H54 (cell line): ENCODE measurements at regions not wholly inside any gene's neighbourhood (a gene's known extent, or its start where the extent isn't known, plus 50 kb on each side); places are given as distances from the start of the nearest gene placed in this dataset.

Experiments
- DNase-seq: peaks from one replicate; pipeline ENCODE4 v3.0.0; 2011; ENCODE audit warnings: low spot score, mixed read lengths; ENCODE audit not compliant: insufficient read length
- FAIRE-seq: peaks from 3 replicates; lab custom pipeline; 2011; peaks lifted over from hg19 to GRCh38; lab: Jason Lieb, UNC
- POLR2A ChIP-seq: IDR thresholded peaks from 2 replicates; pipeline ENCODE4 v1.6.1; 2011; ENCODE audit warnings: low read depth, mild to moderate bottlenecking, low read length

DNA sequence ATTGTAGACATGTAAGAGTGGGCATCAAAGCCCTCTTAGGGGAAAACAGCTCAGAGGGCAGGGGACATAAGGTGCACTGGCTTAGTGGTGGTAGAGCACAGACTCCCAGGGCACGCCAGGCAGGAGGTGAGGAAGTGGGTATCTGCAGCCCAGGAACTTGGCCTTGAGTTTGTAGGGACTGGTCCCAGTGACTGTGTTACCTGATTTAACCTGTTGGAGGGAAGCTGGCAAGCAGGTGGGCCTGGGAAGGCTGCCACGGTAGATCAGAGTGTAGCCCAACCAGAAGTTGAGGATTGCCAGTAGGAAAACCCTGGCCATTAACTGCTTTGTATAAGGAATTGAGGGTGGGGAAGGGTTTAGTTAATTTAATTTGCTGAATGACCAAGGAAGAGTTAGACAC is 417.5 kb upstream of the C2CD4B start:
- no peak for TF ChIP-seq POLR2A
- no peak for FAIRE-seq
- no peak for DNase-seq

GRCh38 chr15:62584301-62585235 is 419.5 kb upstream of the C2CD4B start:
- FAIRE-seq: no peak
- no peak for DNase-seq
- TF ChIP-seq POLR2A: no peak

- no peak for TF ChIP-seq POLR2A
- FAIRE-seq (no peak), DNase-seq (no peak)
Observed at GRCh38 chr15:62588938-62589670, 424.0 kb upstream of the C2CD4B start.

DNA sequence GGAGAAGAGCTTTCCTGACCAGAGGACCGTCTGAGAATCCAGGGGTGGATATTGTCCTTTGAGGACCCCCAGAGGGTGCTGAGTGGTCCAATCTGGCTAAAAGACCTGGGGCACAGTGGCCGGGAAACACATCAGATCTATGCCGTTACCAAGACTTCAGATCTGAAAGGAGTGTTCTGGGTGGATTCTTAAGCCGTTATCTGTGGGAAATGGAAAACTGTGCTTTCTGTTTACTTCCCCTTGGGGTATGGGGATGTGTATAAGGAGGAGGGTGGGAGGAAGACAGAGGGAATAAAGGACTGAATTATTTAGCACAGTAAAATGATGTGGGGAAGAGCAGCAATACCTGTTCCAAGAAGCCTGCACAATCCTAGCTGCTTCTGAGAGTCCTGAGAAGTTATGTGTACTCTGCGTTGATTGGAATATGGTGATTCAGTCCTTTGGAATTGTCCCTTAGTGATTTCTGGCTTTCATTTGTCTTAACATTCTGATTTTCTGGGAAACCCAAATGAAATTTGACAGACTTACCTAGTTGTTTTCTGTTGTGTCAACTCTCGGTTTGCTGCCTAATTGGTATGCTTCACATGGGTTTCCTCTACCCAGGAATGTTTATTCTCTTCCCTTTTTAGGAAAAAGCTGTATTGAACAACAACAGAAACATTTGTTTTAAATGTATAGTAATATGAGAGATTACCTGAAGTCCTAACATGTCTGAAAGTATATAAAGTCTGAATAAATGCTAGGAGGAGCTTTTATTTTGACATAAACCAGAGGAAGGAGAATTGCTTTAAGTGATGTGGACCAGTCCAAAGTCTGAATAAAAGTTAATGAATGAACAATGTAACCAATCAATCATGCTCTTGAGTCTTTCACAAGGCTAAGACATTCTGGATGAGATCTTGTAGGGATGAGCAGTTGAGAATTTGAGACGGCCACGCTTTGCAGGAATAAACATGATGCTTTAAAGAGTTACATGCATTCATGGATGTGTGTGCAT is 427.1 kb upstream of the C2CD4B start:
- DNase-seq: no peak
- TF ChIP-seq POLR2A: no peak
- FAIRE-seq: no peak

- no peak for DNase-seq
- FAIRE-seq: no peak
- TF ChIP-seq POLR2A: no peak
Observed at GRCh38 chr15:62592920-62593319, 427.8 kb upstream of the C2CD4B start.

GRCh38 chr15:62593681-62594399 is 428.8 kb upstream of the C2CD4B start:
- no peak for DNase-seq
- TF ChIP-seq POLR2A: no peak
- FAIRE-seq: no peak

DNA sequence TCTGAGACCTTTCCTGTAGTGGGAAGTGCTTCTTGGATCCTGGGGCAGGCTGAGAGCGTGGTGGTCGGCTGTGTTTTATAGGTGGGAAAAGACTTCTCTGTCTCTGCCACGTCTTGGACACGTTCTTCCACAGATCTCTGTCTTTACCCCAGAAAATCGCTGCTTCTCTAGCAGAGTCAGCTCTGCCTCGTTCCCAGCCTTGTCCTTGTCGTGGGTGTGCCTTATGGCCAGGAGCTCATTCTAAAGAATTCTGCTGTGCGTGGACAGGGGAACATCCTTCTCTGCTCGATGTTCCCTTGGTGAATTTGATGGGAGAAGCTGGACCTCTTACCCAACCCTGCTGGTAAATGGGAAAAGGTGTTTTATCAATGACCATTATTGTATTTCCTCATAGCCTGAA is 433.1 kb upstream of the C2CD4B start:
- FAIRE-seq (no peak), DNase-seq (no peak)
- TF ChIP-seq POLR2A: no peak

DNA sequence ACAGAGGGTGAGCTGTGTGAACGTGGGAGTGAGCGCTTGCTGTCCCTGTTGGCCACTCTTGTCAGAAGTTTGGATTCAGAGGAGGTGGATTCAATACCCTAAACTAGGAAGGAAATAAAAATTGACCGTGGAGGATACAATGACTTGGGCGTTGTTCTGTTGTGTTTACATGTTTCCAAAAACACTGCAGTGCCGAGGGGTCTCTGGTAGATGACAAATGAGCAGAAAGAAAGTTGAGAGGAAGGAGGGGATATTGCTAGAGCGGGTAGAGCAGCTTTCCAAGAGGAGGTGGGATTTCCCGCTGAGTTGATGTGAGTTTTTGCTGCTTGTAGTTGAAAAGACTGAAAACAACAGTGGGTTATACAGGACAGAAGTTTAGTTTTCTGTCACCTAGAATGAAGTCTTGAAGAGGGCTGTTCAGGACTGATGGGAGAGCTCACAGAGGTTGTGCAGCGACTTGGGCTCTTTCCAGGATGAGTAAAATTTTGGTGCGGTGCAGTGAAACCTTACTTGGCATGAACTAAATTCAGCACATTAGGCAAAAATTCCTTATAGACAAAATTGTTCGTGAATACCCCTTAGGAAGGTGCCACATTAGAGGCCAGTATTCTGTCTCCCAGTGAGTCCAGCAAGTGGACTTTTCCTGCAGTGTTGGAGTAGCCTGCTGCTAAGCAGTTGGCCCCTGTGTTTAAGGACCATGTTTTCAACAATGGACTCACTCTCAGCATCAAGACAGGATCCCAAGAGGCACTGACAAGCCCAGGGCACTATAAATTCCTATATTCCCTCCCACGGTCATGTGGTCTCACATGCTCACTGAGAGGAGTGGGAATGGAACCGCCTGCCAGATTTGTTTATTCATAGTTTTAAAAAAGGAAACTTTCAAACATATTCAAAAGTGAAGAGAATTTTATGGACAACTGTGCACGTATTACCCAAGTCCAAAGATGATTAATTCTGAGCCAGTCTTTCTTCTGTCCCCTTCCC is 435.0 kb upstream of the C2CD4B start:
- no peak for DNase-seq
- FAIRE-seq: no peak
- no peak for TF ChIP-seq POLR2A

DNA sequence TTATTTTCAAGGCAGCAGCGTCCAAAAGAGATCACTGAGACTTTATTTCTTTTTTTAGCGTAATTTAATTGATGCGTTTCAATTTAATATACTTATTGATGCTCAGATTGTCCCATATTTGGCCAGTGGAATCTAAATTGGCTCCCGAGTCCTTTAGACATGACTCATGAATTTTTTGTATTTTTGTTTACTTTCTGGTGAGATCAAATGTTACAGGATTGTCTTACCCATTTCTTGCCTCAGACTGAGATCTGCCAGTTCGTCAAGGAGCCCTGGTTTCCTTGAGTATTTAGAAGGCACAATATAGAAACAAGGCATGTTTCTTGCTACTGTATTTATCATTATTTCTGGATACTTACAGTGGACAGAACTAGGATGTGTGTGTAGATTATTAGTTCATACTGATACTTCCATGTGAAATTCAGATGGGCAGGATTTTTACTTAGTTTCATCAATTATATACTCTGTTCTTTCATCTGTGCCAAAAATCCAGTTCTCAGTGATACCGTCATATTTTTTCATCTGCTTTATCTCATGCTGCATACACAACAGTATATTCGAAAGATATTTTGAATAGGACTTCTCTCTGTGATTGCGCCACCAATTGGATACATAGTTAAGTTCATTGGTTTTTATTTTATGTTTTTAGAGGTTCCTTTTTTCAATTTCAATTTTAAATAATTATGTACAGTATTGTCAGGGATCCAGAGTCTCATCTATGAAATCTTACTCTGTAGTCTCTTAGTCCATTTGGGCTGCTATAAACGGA is 436.9 kb upstream of the C2CD4B start:
- TF ChIP-seq POLR2A: no peak
- FAIRE-seq: no peak
- DNase-seq: no peak

- no peak for TF ChIP-seq POLR2A
- DNase-seq (no peak), FAIRE-seq (no peak)
Observed at GRCh38 chr15:62603742-62604141, 438.7 kb upstream of the C2CD4B start.

DNA sequence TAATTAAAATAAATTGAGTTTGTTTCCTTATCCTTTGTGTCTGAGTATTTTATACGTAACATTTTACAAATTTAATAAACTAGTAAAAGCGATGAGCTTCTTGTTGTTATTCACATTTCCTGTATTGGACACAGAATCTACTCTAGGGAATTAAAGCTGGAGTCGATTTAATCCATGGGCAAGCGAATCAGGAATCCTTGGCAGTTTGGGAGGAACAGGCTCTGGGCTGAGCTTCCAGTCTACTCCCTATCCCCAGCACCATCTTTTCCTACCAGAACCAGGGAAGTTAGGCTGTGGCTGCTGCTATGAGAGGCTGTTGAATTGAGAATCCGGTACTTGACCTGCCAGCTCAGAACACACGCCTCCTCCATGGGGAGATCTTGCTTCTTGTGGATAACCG is 437.3 kb upstream of the TPM1 start:
- TF ChIP-seq POLR2A: no peak
- FAIRE-seq (no peak), DNase-seq (no peak)
